GM12872 (cell line): ENCODE measurements at regions not wholly inside any gene's neighbourhood (a gene's known extent, or its start where the extent isn't known, plus 50 kb on each side); places are given as distances from the start of the nearest gene placed in this dataset.

Experiments
- TF ChIP-seq, protein P1 (sequence below): IDR thresholded peaks from 3 replicates; pipeline ENCODE4 v1.5.1; 2011; ENCODE audit warnings: low read depth, mild to moderate bottlenecking, low read length, moderate library complexity; ENCODE audit not compliant: insufficient read depth

DNA sequence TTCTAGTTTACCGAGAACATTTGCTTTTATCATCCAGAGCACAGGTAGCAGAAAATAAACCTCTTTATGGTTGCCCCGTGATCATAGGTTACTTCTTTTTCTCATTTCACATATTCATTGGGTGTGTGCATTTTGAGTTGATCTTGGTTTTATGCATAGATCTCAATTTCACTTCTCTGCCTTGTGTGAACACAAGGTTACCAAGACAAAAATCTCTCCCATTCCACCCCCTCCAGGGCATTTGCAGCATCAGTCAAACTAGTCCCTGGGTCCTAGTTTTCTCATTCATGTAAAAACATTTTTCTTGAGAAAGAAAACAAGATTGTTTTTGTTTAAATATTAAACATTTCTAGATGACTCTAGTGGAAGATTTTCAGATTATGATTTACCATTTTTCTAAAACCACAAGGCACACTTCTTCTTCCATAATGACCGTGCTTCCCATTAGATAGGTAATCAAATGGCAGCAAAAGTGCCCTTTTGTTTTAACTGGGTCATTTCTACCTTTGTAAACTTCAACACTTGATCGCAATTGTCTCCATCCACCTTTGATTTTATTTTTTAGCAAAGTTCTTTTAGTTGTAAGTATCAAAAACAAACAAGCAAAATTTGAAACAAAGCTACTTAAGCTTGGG is 526.6 kb upstream of the CADM1 start:
- TF ChIP-seq, protein P1, sequence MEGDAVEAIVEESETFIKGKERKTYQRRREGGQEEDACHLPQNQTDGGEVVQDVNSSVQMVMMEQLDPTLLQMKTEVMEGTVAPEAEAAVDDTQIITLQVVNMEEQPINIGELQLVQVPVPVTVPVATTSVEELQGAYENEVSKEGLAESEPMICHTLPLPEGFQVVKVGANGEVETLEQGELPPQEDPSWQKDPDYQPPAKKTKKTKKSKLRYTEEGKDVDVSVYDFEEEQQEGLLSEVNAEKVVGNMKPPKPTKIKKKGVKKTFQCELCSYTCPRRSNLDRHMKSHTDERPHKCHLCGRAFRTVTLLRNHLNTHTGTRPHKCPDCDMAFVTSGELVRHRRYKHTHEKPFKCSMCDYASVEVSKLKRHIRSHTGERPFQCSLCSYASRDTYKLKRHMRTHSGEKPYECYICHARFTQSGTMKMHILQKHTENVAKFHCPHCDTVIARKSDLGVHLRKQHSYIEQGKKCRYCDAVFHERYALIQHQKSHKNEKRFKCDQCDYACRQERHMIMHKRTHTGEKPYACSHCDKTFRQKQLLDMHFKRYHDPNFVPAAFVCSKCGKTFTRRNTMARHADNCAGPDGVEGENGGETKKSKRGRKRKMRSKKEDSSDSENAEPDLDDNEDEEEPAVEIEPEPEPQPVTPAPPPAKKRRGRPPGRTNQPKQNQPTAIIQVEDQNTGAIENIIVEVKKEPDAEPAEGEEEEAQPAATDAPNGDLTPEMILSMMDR, result no peak

DNA sequence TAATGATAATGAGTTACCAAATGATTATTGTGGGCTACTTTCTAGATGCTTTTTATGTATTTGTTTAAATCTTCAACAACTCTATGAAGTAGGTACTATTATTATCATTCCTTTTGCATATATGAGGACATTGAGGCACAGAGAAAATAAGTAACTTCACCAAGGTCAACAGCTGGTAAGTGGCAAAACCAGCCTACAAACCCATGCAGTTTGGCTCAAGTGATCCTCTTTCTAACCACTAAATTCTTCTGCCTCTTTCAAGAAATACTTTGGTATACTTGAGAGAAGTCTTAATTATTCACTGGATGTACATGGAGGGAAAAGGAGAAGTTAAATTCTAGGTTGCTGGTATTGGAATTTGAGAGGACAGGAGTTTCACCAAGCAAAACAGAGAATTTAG is 495.2 kb upstream of the CADM1 start:
- TF ChIP-seq, protein P1, result no peak

DNA sequence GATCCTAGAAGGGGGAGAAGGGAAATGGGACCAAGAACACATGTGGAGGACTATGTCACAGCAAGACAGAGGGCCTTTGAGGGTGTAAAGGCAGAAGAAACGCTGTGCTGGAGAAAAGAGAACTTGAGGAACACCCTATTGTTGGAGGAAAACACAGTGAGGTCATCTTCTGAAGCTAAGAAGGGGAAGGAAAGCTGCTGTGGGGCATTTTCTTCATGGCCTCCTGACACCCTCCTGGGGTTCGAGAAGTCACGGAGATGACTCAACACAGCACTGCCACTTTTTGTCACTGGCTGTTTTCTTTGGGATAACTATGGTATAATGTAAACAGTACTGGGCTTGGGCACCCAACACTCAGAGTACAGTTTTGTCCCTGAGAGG is 492.6 kb upstream of the CADM1 start:
- TF ChIP-seq, protein P1, result no peak

DNA sequence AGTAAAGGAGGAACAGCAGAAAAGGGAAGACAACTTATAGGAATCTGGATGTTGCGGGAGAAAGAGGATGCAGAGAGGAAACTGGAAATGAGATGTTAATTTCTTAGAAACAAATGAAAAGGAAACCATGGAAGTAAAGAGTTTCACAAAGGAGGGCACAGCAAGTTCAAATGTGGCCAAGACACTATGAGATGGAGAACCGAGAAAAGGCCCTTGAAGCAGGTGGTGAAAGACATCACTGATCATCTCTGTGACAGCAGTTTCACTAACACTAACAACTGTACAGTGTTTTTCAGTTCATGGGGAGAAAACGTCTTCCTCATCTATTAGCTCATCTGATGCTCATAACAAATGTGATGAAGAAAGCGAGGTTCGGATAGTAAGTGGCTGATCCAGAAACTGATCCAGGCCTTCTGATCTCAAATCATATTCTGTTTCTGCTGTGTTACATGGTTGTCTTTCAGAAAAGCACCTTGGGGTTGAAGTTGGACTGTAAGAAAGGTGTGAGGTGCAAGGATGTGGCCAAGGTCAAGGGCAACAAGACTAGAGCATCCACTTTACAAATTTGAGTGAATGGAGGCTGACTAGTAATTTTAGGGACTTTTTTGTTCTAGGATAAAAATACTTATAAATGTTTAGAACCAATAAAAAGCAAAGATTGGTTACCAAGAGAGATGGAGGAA is 492.1 kb upstream of the CADM1 start:
- TF ChIP-seq, protein P1, result no peak

DNA sequence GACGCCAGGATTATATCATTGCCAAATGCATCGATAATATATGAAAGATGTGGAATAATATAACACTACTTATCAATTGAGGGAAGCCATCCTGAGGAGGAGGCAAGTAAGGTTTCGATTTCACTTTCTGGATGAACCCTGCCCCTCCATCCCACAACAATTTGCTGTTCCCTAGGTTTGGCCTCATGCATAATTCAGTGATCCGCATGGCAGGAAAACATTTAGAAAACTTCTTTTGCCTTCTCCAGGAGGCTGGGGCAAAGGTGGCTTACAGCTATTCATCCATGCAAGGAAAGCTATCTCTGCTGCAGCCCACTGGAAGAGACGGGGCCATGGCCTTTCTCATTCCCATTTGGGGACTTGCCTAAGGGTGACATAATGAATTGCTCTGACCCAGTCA is 489.4 kb upstream of the CADM1 start:
- TF ChIP-seq, protein P1, result no peak

DNA sequence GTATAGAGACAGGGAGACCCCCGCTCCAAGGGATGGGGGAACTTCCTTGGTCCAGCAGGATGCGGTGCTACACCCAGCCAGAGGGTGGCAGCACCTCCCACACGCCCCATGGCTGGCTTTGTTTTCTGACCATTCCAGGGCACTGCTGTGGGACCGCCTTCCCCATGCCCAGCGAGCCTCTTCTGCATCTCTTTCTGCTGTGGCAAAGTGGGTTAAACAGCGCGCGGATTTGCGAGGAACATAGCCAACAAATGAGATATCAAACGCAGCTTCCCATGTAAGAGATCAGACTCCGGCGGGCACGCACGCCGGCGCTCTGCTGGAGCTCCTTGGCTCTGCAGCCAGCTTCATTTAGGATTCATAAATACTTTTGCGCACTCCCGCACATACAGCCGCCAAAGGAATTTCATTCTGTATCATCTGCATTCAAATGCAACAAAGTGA is 485.8 kb upstream of the CADM1 start:
- TF ChIP-seq, protein P1, result peak; percentile 87

DNA sequence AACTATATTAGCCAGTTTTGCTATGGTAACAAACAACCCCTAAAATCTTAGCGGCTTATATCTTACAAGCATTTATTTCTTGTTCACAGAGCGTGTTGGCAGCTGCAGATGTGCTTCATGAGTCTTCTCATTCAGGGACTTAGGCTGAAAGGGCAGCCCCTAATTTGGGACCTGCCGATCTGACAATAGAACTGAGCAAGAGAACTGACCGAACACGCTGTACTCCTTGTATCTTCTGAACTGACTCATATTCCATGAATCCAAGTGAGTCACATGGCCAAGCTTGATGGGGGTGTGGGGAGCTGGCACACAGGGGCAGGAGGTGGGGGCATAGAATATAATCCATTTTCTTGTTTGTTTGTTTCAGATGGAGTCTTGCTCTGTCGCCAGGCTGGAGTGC is 481.7 kb upstream of the CADM1 start:
- TF ChIP-seq, protein P1, result no peak
